Muscle of back (tissue), 3 donors: ENCODE measurements at regions not wholly inside any gene's neighbourhood (a gene's known extent, or its start where the extent isn't known, plus 50 kb on each side); places are given as distances from the start of the nearest gene placed in this dataset.
"Not testable (repeated sequence)": the region's sequence is repeated elsewhere in the genome, so short reads cannot be mapped to it uniquely, and the experiment has no call there.

Source experiments
- DNase-seq, 3 donors: peaks; one replicate each; pipeline versions ENCODE4 v3.0.0 to v3.0.0-alpha.2; 2013

- peak; percentile 54 to 83 (median 63) for DNase-seq
Observed at GRCh38 chrX:13223868-13224567, 95.8 kb downstream of the ATXN3L start.

DNA sequence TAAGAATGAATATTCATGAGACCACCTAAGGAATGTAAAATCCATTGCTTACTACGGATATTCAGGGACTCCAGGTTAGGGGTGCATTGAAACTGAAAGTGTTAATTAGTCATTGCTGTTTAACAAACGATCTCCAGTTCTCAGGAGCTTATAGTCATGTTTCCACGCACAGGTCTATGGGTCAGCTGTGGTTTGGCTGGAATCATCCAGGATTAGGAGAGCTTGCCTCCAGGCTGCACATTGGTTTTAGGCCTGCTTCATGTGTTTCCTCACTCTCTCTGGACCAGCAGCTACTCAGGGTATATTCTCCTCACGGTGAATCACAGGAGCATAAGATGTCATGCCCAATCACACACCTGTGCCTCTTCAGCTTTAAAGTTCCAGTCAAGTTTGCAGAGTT lies 98.9 kb downstream of the ATXN3L start:
- DNase-seq: no peak

- no peak for DNase-seq
Observed at GRCh38 chrX:13219991-13220764, 99.7 kb downstream of the ATXN3L start.

DNA sequence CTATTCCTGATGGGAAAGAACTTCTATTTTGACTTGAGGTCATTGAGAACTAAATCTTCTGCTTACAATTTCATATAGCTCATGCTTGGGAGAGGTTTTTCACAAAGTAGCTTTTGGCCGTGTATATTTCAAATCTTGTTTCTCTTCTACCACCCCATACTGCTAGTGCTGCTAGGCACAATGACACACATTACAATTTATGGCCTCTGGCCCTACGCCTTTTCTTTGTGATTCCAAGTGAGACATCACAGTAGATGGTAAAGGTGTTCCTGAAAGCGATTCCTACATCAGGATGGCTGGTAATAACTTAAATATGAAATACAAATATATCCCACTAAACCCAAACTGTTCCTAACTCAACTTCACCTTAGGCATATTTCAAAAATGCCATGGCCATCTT lies 101.1 kb downstream of the ATXN3L start:
- DNase-seq: no peak

DNA sequence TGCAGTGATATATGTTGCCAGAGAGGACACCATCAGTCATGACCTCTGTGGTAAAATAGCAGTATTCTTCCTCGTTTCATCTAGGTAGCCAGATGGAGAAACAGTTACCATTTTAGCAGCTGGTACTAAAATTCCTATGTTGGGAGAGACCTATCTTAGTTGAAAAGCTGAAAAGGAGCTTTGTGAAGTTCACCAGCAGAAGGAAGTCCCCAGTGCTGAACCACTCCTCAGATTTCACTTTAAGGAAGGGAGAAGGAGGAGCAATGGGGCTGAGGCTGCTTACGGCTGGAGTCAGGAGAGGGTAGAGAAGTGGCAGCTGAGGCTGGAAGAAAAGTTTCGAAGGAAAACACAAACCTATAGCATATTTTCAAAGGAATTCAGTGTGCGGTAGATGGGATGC lies 103.7 kb downstream of the ATXN3L start:
- no peak for DNase-seq

DNA sequence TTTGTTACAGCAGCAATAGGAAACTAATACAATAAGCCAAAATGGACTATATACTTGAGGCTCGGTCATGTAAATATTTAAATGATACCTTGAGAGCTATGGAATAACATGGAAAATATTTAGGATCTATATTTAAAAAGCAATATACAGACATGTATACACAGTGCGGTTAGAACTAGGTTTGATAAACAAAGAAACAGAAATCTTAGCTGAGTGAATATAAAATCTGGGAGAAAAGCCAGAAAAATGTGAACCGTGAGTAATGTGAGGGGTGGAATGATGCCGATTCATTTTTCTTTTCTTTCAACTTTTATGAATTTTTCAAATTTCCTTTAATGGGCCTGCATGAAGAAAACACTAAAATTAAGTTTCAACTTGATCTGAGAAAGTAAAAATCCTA lies 104.1 kb downstream of the ATXN3L start:
- peak in 2 of 3 donors; percentile 10 to 37 for DNase-seq

- peak in 2 of 3 donors; percentile 29 to 62 for DNase-seq
Observed at GRCh38 chrX:13212191-13212651, 107.6 kb downstream of the ATXN3L start.

DNA sequence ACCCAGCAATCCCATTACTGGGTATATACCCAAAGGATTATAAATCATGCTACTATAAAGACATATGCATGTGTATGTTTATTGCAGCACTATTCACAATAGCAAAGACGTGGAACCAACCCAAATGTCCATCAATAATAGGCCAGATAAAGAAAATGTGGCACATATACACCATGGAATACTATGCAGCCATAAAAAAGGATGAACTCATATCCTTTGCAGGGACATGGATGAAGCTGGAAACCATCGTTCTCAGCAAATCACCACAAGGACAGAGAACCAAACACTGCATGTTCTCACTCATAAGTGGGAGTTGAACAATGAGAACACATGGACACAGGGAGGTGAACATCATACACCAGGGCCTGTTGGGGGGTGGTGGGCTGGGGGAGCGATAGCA lies 109.7 kb downstream of the ATXN3L start:
- DNase-seq: not testable (repeated sequence)

- not testable (repeated sequence) for DNase-seq
Observed at GRCh38 chrX:13209704-13210103, 110.1 kb downstream of the ATXN3L start.

DNA sequence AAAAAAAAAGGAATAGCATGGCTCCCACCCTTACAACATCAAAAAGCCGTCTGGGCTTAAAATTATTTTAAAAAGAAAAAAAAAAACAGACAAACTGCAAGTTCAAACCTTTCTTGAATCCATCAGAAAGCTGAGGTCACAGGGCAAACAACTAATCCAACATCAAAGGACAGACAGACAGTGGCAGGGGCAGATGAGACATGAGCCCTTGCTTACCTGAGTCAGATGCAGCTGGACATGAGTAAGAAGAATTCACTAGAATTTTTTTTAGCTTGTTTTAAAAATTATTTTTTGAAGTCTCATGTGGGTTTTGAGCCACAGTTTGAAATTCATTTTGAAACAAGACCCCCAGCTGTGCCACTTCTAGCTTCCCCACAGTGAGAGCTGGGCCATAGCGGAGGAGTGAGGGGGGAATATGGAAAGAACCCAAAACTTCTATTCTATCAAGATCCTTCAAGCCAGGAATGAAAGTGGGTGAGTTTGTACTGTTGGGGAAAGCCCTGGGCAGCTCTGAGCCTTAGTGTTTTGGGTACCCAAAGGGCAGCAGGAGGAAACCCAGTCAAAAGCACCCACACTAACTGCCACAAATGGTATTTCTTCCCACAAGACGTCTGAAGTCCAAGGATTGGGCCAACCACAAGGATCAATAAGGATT lies 111.4 kb downstream of the ATXN3L start:
- DNase-seq: no peak

DNA sequence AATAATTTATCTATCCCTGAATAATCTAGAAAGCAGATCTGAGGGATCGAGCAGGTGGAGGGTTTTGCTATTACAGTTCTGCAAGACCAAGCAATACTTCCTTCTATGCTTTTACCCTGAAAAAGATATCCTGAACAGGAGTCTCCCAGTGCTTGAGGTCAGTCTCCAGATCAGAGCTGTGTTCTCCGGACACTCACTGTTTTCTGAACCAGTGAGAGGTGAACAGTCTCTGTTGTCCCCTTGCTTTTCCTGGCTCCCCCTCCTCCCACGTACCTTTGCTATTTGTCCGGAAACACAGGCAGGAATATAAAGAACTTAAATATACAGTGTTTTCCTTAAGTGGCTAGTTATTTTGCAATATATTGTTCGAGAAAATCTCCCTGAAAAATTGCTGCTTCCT lies 116.6 kb downstream of the ATXN3L start:
- no peak for DNase-seq

- DNase-seq: no peak
Observed at GRCh38 chrX:13201605-13202219, 118.1 kb downstream of the ATXN3L start.

- DNase-seq: no peak
Observed at GRCh38 chrX:13200398-13200797, 119.5 kb downstream of the ATXN3L start.

DNA sequence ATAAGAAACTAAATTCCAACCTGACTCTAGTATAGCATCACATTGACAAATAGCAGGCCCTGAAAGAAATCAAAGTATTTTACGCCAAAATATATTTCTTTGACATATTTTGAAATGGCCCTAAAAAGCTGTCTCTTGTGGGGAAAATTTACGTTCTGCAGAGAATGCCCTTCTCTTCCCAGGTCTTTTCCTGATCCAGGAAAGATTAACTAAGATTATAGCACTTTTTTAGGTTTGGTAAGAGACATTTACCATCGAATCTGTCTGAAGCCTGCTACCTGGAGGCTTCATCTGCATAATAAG lies 121.1 kb downstream of the ATXN3L start:
- DNase-seq: no peak

DNA sequence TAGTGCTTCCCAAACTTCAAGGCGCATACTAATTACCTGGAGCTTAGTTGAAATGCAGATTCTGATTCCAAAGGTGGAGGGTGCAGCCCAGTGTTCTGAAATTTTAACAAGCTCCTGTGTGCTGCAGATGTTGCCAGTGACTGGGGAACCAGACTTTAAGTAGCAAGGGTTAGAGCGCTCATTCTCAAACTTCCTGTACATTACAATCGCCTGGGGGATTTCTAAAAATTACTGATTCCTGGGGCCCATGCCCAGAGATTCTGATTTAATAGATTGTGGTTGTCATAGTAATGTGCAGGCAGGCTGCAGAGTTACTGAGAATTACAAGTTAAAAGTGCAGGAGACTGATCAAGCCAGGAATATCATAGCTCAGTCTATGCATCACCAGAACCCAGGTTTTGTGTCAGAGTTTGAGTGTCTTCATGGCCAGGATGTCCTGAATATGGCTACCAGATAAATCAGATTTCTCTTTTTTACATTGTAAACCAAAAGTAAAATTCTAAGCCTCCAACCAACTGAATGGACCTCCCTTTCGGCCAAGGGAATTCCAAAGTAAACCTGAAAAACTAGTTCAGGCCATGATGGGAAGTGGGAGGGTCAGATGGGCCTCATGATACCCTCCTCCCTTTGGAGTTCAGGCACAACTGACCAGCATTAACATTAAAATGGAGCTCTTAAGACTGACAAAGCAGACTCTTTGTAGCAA lies 121.6 kb downstream of the ATXN3L start:
- DNase-seq: peak in 2 of 3 donors; percentile 18 to 67

GRCh38 chrX:13196782-13197181 lies 123.1 kb downstream of the ATXN3L start:
- no peak for DNase-seq

GRCh38 chrX:13195340-13195739 lies 124.5 kb downstream of the ATXN3L start:
- peak in 1 of 3 donors; percentile 21 for DNase-seq

DNA sequence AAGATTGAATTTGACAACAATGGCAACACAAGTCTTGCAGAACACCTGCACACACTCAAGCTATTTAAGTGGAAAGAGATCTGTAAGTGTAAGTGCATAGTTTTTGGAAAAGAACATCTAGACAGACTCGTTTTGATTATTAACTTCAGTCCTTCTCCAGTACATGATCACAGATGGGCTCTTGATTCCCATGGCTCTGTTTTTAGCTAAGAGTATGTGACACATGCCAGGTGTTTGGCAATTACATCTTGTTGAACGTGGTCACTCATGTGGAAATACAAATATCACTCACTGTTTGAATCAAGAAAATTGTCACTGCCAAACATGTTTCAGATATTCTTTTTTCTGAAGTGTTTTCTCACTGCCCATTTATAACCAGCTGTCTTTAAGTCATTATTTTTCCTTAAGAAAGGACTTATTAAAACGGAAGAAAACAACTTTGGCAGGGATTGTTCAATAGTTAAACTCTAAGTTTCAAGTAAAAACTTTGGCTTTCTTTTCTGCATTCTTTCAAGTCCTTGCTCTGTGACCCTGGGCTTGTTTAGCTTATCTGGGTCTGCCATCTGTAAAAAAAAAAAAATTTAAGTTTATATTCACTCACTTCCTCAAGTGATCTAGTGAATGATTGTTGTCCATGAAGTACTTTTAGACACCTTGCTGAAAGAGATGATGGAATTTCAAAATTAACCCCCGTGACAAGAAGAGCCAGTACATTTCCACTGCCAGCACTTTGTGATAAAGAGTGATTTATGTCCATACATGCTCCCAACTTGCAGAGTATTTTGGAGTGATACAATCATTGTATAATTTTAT lies 125.4 kb downstream of the ATXN3L start:
- peak in 2 of 3 donors; percentile 31 to 67 for DNase-seq

GRCh38 chrX:13190051-13190450 lies 129.8 kb downstream of the ATXN3L start:
- no peak for DNase-seq

- DNase-seq: no peak
Observed at GRCh38 chrX:13189380-13189779, 130.5 kb downstream of the ATXN3L start.
